PC-9 (cell line): ENCODE measurements at regions not wholly inside any gene's neighbourhood (a gene's known extent, or its start where the extent isn't known, plus 50 kb on each side); places are given as distances from the start of the nearest gene placed in this dataset.

Source experiments
- BruUV-seq: library from RNA; stranded (reverse); fragments of 400-500 nt; replicated peaks from 2 replicates; lab custom pipeline; 2021; lab: Mats Ljungman, UMichigan
- CTCF ChIA-PET: fragments of 300-600 bp; sonication (Branson Sonifier 250); formaldehyde crosslinking; loops from one replicate; lab custom pipeline; 2022; ENCODE audit warnings: antibody characterized with exemption; lab: Charles Lee
- POLR2A ChIA-PET: fragments of 300-600 bp; sonication (Branson Sonifier 250); formaldehyde crosslinking; loops from one replicate; lab custom pipeline; 2022; ENCODE audit warnings: antibody characterized with exemption; ENCODE audit not compliant: unreplicated experiment; lab: Charles Lee
- DNase-seq, 2 experiments: peaks; one replicate each; pipeline versions ENCODE4 v3.0.0 to v3.0.0-alpha.2; 2015 to 2022; ENCODE audit warnings: mixed read lengths in 1 of 2
- H2AFZ ChIP-seq: fragments of 200-600 bp; sonication (generic); 2 replicates; pipeline ENCODE4 v1.8.1; 2017; ENCODE audit warnings: antibody characterized with exemption
- H3F3A ChIP-seq: fragments of 200-600 bp; sonication (generic); 2 replicates; pipeline ENCODE4 v1.8.1; 2017; ENCODE audit warnings: antibody characterized with exemption, mild to moderate bottlenecking, low read depth; ENCODE audit not compliant: insufficient read depth
- H3K27ac ChIP-seq: fragments of 200-600 bp; sonication (generic); 2 replicates; pipeline ENCODE4 v1.6.1; 2016; ENCODE audit warnings: mixed run types
- H3K27me3 ChIP-seq: fragments of 200-600 bp; sonication (generic); 2 replicates; pipeline ENCODE4 v1.6.1; 2016; ENCODE audit warnings: low read depth, mixed run types; ENCODE audit not compliant: insufficient read depth
- H3K36me3 ChIP-seq: fragments of 200-600 bp; sonication (generic); 2 replicates; pipeline ENCODE4 v1.6.1; 2016; ENCODE audit warnings: low read depth, mixed run types
- H3K4me1 ChIP-seq: fragments of 200-600 bp; sonication (generic); replicated peaks from 2 replicates; pipeline ENCODE4 v1.6.1; 2016; ENCODE audit warnings: mixed run types; ENCODE audit not compliant: insufficient read depth
- H3K4me2 ChIP-seq: fragments of 200-600 bp; sonication (generic); 2 replicates; pipeline ENCODE4 v1.6.1; 2017; ENCODE audit warnings: mixed run types
- H3K4me3 ChIP-seq: fragments of 200-600 bp; sonication (generic); 2 replicates; pipeline ENCODE4 v1.6.1; 2016; ENCODE audit warnings: mixed run types
- H3K79me2 ChIP-seq: fragments of 200-600 bp; sonication (generic); 2 replicates; pipeline ENCODE4 v1.6.1; 2017; ENCODE audit warnings: low read depth, mixed run types
- H3K9me2 ChIP-seq: fragments of 200-600 bp; sonication (generic); 2 replicates; pipeline ENCODE4 v1.8.1; 2017; ENCODE audit warnings: mild to moderate bottlenecking; ENCODE audit not compliant: insufficient read depth
- H3K9me3 ChIP-seq: fragments of 200-600 bp; sonication (generic); 2 replicates; pipeline ENCODE4 v1.8.1; 2016; ENCODE audit warnings: low read depth; ENCODE audit not compliant: insufficient read depth
- H4K20me1 ChIP-seq: fragments of 200-600 bp; sonication (generic); 2 replicates; pipeline ENCODE4 v1.8.1; 2017; ENCODE audit not compliant: insufficient read depth
- EZH2 ChIP-seq: fragments of 200-600 bp; sonication (generic); IDR thresholded peaks from 2 replicates; pipeline ENCODE4 v1.8.0; 2017; ENCODE audit warnings: antibody characterized with exemption, low read depth
- intact Hi-C: fragments of 100-400 bp; cut with micrococcal nuclease; formaldehyde crosslinking; loops from one replicate; pipeline ENCODE4 v1.10.0; 2022; ENCODE audit not compliant: unreplicated experiment
- TF ChIP-seq, protein P1 (sequence below): fragments of 200-600 bp; sonication (generic); conservative IDR thresholded peaks from 2 replicates; pipeline ENCODE4 v1.6.1; 2017; ENCODE audit warnings: mixed run types, antibody characterized with exemption, mild to moderate bottlenecking, moderate library complexity

GRCh38 chr6:165944002-165944466 lies 223.6 kb downstream of the TBXT start:
- no peak overlapping the region for H3K4me2 ChIP-seq
- DNase-seq, result no peak
- peaks cover 15% of the 10 kb centered on the region for H3K27me3 ChIP-seq
- no peaks in the 10 kb centered on the region for H4K20me1 ChIP-seq
- H3K27ac ChIP-seq, result no peak overlapping the region
- no peaks in the 10 kb centered on the region for H3K36me3 ChIP-seq
- intact Hi-C loops, result no loop called here
- CTCF ChIA-PET, result no interaction called here
- no peaks in the 10 kb centered on the region for H3F3A ChIP-seq
- H3K4me1 ChIP-seq, result no peaks in the 10 kb centered on the region
- no peak for TF ChIP-seq EZH2
- TF ChIP-seq, protein P1, sequence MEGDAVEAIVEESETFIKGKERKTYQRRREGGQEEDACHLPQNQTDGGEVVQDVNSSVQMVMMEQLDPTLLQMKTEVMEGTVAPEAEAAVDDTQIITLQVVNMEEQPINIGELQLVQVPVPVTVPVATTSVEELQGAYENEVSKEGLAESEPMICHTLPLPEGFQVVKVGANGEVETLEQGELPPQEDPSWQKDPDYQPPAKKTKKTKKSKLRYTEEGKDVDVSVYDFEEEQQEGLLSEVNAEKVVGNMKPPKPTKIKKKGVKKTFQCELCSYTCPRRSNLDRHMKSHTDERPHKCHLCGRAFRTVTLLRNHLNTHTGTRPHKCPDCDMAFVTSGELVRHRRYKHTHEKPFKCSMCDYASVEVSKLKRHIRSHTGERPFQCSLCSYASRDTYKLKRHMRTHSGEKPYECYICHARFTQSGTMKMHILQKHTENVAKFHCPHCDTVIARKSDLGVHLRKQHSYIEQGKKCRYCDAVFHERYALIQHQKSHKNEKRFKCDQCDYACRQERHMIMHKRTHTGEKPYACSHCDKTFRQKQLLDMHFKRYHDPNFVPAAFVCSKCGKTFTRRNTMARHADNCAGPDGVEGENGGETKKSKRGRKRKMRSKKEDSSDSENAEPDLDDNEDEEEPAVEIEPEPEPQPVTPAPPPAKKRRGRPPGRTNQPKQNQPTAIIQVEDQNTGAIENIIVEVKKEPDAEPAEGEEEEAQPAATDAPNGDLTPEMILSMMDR, result no peak
- BruUV-seq, result no TSS peak
- no peaks in the 10 kb centered on the region for H3K9me3 ChIP-seq
- POLR2A ChIA-PET, result no interaction called here
- H3K4me3 ChIP-seq, result no peak overlapping the region
- H3K79me2 ChIP-seq, result no peaks in the 10 kb centered on the region
- H3K9me2 ChIP-seq, result no peaks in the 10 kb centered on the region
- H2AFZ ChIP-seq, result no peak overlapping the region

DNA sequence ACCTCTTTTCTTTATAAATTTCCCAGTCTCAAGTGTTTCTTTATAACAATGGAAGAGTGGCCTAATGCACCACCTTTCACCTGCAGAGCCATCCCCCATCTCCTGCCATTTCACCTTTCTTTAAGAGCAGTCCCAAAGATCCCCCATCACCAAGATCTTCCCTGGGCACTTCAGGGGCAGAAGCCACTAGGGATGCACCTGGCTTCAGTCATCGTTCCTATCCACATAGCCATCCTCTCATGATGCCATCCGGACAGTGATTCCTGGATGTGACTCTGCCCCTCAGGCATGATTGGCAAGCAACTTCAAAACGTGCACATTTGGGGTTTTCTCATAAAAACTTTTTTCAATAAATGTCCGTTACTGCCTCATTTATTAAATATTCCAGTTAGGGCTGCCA lies 225.9 kb downstream of the TBXT start:
- Histone ChIP-seq H2AFZ (no peak overlapping the region), H3K9me3 (no peaks in the 10 kb centered on the region), H3K27ac (no peak overlapping the region), H3K4me2 (no peak overlapping the region), H4K20me1 (no peaks in the 10 kb centered on the region), H3K9me2 (no peaks in the 10 kb centered on the region), H3K36me3 (no peaks in the 10 kb centered on the region), H3K4me3 (no peak overlapping the region), H3K79me2 (no peaks in the 10 kb centered on the region), H3K27me3 (peaks cover 7% of the 10 kb centered on the region; the same call in 1 of the 2 replicates), H3K4me1 (no peaks in the 10 kb centered on the region), H3F3A (no peaks in the 10 kb centered on the region)
- TF ChIP-seq, protein P1, result no peak
- no peak for TF ChIP-seq EZH2
- no peak for DNase-seq
- BruUV-seq, result no TSS peak
- ChIA-PET CTCF (no interaction called here), POLR2A (no interaction called here)
- intact Hi-C loops, result no loop called here

GRCh38 chr6:165941249-165941775 lies 226.3 kb downstream of the TBXT start:
- Histone ChIP-seq H3K79me2 (no peaks in the 10 kb centered on the region), H3K36me3 (no peaks in the 10 kb centered on the region), H4K20me1 (no peaks in the 10 kb centered on the region), H3K4me3 (no peak overlapping the region), H3K9me2 (no peaks in the 10 kb centered on the region), H3F3A (no peaks in the 10 kb centered on the region), H3K27me3 (peaks cover 7% of the 10 kb centered on the region; the same call in 1 of the 2 replicates), H3K4me2 (no peak overlapping the region), H3K4me1 (no peaks in the 10 kb centered on the region), H2AFZ (no peak overlapping the region), H3K27ac (no peak overlapping the region), H3K9me3 (no peaks in the 10 kb centered on the region)
- POLR2A ChIA-PET, result no interaction called here
- BruUV-seq, result no TSS peak
- intact Hi-C loops, result no loop called here
- no peak for TF ChIP-seq EZH2
- TF ChIP-seq, protein P1, result no peak
- CTCF ChIA-PET, result no interaction called here
- DNase-seq, result no peak
